NB4 (cell line): ENCODE measurements at regions not wholly inside any gene's neighbourhood (a gene's known extent, or its start where the extent isn't known, plus 50 kb on each side); places are given as distances from the start of the nearest gene placed in this dataset.

Source experiments
- DNase-seq: peaks from one replicate; pipeline ENCODE4 v3.0.0; 2010; ENCODE audit warnings: low read depth
- H3K4me3 ChIP-seq: one replicate; pipeline ENCODE4 v1.5.1; 2011; ENCODE audit warnings: mild to moderate bottlenecking, low read depth, low read length, moderate library complexity
- CTCF ChIP-seq: IDR thresholded peaks from one replicate; pipeline ENCODE4 v1.5.1; 2012; ENCODE audit warnings: low read depth, low read length
- MAX ChIP-seq: IDR thresholded peaks from 2 replicates; pipeline ENCODE4 v1.6.1; 2011; ENCODE audit warnings: low read depth, low read length
- MYC ChIP-seq: IDR thresholded peaks from 2 replicates; pipeline ENCODE4 v1.6.1; 2011; ENCODE audit warnings: low read depth, low read length
- POLR2A ChIP-seq: IDR thresholded peaks from 2 replicates; pipeline ENCODE4 v1.6.1; 2011; ENCODE audit warnings: mild to moderate bottlenecking; ENCODE audit not compliant: insufficient read length; ENCODE audit errors: extremely low read depth

- H3K4me3 ChIP-seq, result no peak overlapping the region
Observed at GRCh38 chr16:88325087-88325750, 57.5 kb upstream of the ZNF469 start.

GRCh38 chr16:88325976-88326375 lies 56.8 kb upstream of the ZNF469 start:
- TF ChIP-seq MYC (no peak), POLR2A (no peak), MAX (no peak), CTCF (no peak)
- no peak overlapping the region for H3K4me3 ChIP-seq

More at GRCh38 chr16:88325087-88325750, 57.5 kb upstream of the ZNF469 start:
- no peak for DNase-seq
- no peak for TF ChIP-seq CTCF
- no peak for TF ChIP-seq POLR2A
- no peak for TF ChIP-seq MAX
- no peak for TF ChIP-seq MYC

GRCh38 chr16:88326611-88327485 lies 55.9 kb upstream of the ZNF469 start:
- DNase-seq, result no peak
- TF ChIP-seq POLR2A, result no peak
- TF ChIP-seq CTCF, result no peak
- no peak for TF ChIP-seq MYC
- no peak for TF ChIP-seq MAX
- no peak overlapping the region for H3K4me3 ChIP-seq

More at GRCh38 chr16:88325976-88326375, 56.8 kb upstream of the ZNF469 start:
- no peak for DNase-seq

- TF ChIP-seq MAX, result no peak
- TF ChIP-seq MYC, result no peak
- TF ChIP-seq CTCF, result no peak
- TF ChIP-seq POLR2A, result no peak
- no peak overlapping the region for H3K4me3 ChIP-seq
- no peak for DNase-seq
Observed at GRCh38 chr16:88327561-88328312, 55.0 kb upstream of the ZNF469 start.

GRCh38 chr16:88328313-88328980 lies 54.3 kb upstream of the ZNF469 start:
- no peak for TF ChIP-seq POLR2A
- TF ChIP-seq CTCF, result no peak
- no peak for TF ChIP-seq MYC
- no peak for TF ChIP-seq MAX
- H3K4me3 ChIP-seq, result no peak overlapping the region
- DNase-seq, result no peak
